GM12865 (cell line): ENCODE measurements at regions not wholly inside any gene's neighbourhood (a gene's known extent, or its start where the extent isn't known, plus 50 kb on each side); places are given as distances from the start of the nearest gene placed in this dataset.

Source experiments
- DNase-seq: peaks from one replicate; pipeline ENCODE4 v3.0.0; 2010; ENCODE audit warnings: low read depth
- H3K4me3 ChIP-seq: 2 replicates; pipeline ENCODE4 v1.5.1; 2011; ENCODE audit warnings: mild to moderate bottlenecking, low read depth, low read length, control low read depth
- TF ChIP-seq, protein P1 (sequence below): IDR thresholded peaks from 2 replicates; pipeline ENCODE4 v1.5.1; 2011; ENCODE audit warnings: low read length, control low read depth, low read depth, inconsistent platforms; ENCODE audit not compliant: insufficient read depth; ENCODE audit errors: missing control alignments

DNA sequence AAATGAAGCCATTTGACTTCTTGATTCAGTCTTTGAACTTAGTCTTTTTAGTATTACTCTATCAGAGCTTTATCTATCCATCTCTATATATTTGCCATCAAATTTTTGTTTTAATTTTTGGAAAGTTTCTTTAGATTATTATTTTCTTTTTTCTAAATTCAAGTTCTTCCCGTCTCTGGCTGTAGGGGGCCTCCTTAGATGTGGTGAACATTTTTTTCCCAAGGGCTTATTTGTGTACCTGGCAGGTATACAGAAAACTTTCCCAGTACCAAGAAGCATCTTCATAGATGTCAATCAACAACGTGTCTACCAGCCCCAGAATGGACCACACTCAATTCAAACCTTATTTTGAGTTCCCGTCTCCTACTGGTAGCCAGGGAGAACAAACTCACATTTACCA lies 486.8 kb upstream of the CNTN4 start:
- no peak overlapping the region for H3K4me3 ChIP-seq
- TF ChIP-seq, protein P1, sequence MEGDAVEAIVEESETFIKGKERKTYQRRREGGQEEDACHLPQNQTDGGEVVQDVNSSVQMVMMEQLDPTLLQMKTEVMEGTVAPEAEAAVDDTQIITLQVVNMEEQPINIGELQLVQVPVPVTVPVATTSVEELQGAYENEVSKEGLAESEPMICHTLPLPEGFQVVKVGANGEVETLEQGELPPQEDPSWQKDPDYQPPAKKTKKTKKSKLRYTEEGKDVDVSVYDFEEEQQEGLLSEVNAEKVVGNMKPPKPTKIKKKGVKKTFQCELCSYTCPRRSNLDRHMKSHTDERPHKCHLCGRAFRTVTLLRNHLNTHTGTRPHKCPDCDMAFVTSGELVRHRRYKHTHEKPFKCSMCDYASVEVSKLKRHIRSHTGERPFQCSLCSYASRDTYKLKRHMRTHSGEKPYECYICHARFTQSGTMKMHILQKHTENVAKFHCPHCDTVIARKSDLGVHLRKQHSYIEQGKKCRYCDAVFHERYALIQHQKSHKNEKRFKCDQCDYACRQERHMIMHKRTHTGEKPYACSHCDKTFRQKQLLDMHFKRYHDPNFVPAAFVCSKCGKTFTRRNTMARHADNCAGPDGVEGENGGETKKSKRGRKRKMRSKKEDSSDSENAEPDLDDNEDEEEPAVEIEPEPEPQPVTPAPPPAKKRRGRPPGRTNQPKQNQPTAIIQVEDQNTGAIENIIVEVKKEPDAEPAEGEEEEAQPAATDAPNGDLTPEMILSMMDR = no peak
- DNase-seq = no peak

DNA sequence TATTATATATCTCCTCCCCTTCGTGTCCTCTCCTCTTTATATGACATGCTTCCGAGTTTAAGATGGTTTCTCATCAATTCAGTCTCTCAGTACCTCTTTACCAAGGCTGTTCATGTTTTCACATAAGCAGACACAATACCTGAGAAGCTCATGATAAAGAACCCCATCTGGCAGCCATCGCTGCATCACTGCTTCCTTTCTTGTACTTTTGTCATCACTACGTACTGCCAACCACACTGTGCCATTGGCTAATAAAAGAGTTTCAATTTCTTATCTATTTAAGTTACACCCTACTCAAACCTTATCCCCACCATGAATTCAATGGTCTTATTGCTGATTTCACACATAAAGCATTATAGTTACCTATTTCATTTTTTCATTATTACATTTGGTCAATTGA lies 484.7 kb upstream of the CNTN4 start:
- TF ChIP-seq, protein P1 = no peak
- no peak for DNase-seq
- no peak overlapping the region for H3K4me3 ChIP-seq

GRCh38 chr3:1616744-1617143 lies 481.9 kb upstream of the CNTN4 start:
- no peak for DNase-seq
- H3K4me3 ChIP-seq = no peak overlapping the region
- TF ChIP-seq, protein P1 = no peak

- DNase-seq = no peak
- TF ChIP-seq, protein P1 = no peak
- H3K4me3 ChIP-seq = no peak overlapping the region
These were observed 474.8 kb upstream of the CNTN4 start for GRCh38 chr3:1623896-1624295.

GRCh38 chr3:1632128-1632527 lies 466.5 kb upstream of the CNTN4 start:
- TF ChIP-seq, protein P1 = no peak
- no peak for DNase-seq
- H3K4me3 ChIP-seq = no peak overlapping the region

GRCh38 chr3:1661839-1662238 lies 436.8 kb upstream of the CNTN4 start:
- DNase-seq = no peak
- TF ChIP-seq, protein P1 = no peak
- no peak overlapping the region for H3K4me3 ChIP-seq

DNA sequence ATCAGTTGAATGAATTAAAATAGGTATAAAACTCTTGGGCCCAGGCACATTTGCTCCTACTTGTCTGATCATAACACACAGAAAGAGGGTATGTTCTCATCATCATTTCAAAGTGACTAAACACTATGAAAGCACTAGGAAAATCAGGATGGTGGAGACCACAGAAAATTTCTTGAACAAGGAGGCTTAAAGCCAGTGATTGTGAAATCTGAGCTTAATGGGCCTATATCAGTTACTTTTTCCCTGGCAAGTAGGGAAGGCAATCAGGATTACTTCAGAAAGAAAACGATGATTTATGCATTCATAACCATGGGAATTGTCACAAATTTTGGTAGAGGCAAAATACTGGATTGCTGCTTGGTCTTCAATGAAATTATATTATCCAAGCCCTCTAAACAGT lies 434.4 kb upstream of the CNTN4 start:
- DNase-seq = no peak
- no peak overlapping the region for H3K4me3 ChIP-seq
- TF ChIP-seq, protein P1 = no peak
